Thyroid gland (tissue), 4 donors: ENCODE measurements at regions not wholly inside any gene's neighbourhood (a gene's known extent, or its start where the extent isn't known, plus 50 kb on each side); places are given as distances from the start of the nearest gene placed in this dataset.

Source experiments
- POLR2A ChIP-seq, 2 donors: fragments of 450-650 bp; IDR thresholded peaks; one replicate each; pipeline ENCODE4 v1.6.1; 2017; ENCODE audit warnings: antibody characterized with exemption in 2 of 2, mild to moderate bottlenecking in 2 of 2, moderate library complexity in 1 of 2
- TF ChIP-seq, protein P1 (sequence below), 6 experiments: fragments of 200-600 bp in 3 of 6; fragments of 450-650 bp in 3 of 6; sonication (generic) in 3 of 6; IDR thresholded peaks; one replicate each; pipeline ENCODE4 v1.5.1; 2016 to 2019; ENCODE audit warnings: antibody characterized with exemption in 6 of 6, mild to moderate bottlenecking in 2 of 6, inconsistent platforms in 1 of 6, moderate library complexity in 1 of 6

- TF ChIP-seq, protein P1, sequence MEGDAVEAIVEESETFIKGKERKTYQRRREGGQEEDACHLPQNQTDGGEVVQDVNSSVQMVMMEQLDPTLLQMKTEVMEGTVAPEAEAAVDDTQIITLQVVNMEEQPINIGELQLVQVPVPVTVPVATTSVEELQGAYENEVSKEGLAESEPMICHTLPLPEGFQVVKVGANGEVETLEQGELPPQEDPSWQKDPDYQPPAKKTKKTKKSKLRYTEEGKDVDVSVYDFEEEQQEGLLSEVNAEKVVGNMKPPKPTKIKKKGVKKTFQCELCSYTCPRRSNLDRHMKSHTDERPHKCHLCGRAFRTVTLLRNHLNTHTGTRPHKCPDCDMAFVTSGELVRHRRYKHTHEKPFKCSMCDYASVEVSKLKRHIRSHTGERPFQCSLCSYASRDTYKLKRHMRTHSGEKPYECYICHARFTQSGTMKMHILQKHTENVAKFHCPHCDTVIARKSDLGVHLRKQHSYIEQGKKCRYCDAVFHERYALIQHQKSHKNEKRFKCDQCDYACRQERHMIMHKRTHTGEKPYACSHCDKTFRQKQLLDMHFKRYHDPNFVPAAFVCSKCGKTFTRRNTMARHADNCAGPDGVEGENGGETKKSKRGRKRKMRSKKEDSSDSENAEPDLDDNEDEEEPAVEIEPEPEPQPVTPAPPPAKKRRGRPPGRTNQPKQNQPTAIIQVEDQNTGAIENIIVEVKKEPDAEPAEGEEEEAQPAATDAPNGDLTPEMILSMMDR (IDR thresholded peaks at IDR 0.05), result no peak
- TF ChIP-seq POLR2A (IDR thresholded peaks at IDR 0.05), result no peak
Measured at GRCh38 chr21:18146820-18147219, 97.8 kb upstream of the CHODL start.
